H9 (cell line): ENCODE measurements at regions not wholly inside any gene's neighbourhood (a gene's known extent, or its start where the extent isn't known, plus 50 kb on each side); places are given as distances from the start of the nearest gene placed in this dataset.

Source experiments
- DNase-seq: peaks from one replicate; pipeline ENCODE4 v3.0.0-alpha.2; 2017
- H2AFZ ChIP-seq: one replicate; pipeline ENCODE4 v1.6.1; 2013; ENCODE audit warnings: mild to moderate bottlenecking, low read length, control low read depth, moderate library complexity
- H2AK5ac ChIP-seq: 2 replicates; pipeline ENCODE4 v1.6.1; 2013; ENCODE audit warnings: low read length, control low read depth, mixed read lengths; ENCODE audit not compliant: insufficient read length
- H2BK120ac ChIP-seq: one replicate; pipeline ENCODE4 v1.6.1; 2013; ENCODE audit warnings: low read depth, mild to moderate bottlenecking, low read length, control low read depth, inconsistent platforms; ENCODE audit not compliant: poor library complexity, severe bottlenecking
- H2BK12ac ChIP-seq: 2 replicates; pipeline ENCODE4 v1.6.1; 2013; ENCODE audit warnings: low read length, control low read depth, mixed read lengths, low read depth; ENCODE audit not compliant: insufficient read length
- H2BK15ac ChIP-seq: 2 replicates; pipeline ENCODE4 v1.6.1; 2013; ENCODE audit warnings: low read depth, low read length, control low read depth
- H2BK20ac ChIP-seq: one replicate; pipeline ENCODE4 v1.6.1; 2013; ENCODE audit warnings: low read depth, mild to moderate bottlenecking, low read length, control low read depth, inconsistent platforms; ENCODE audit not compliant: poor library complexity, severe bottlenecking
- H2BK5ac ChIP-seq: 2 replicates; pipeline ENCODE4 v1.6.1; 2013; ENCODE audit warnings: low read length, control low read depth, mixed read lengths; ENCODE audit not compliant: insufficient read length
- H3K14ac ChIP-seq: 2 replicates; pipeline ENCODE4 v1.6.1; 2013; ENCODE audit warnings: low read length, control low read depth; ENCODE audit not compliant: insufficient read depth
- H3K18ac ChIP-seq: 2 replicates; pipeline ENCODE4 v1.6.1; 2013; ENCODE audit warnings: low read depth, mild to moderate bottlenecking, mixed read lengths, low read length, control low read depth; ENCODE audit not compliant: insufficient read length
- H3K23ac ChIP-seq: 2 replicates; pipeline ENCODE4 v1.6.1; 2013; ENCODE audit warnings: low read length, control low read depth, mixed read lengths, low read depth; ENCODE audit not compliant: insufficient read length
- H3K23me2 ChIP-seq: 2 replicates; pipeline ENCODE4 v1.6.1; 2013; ENCODE audit warnings: low read depth, mild to moderate bottlenecking, mixed read lengths, low read length, control low read depth; ENCODE audit not compliant: insufficient read length, poor library complexity, severe bottlenecking
- H3K27ac ChIP-seq: 2 replicates; pipeline ENCODE4 v1.5.1; 2013; ENCODE audit warnings: low read length, control low read depth, mixed read lengths, low read depth; ENCODE audit not compliant: insufficient read length
- H3K27me3 ChIP-seq: 2 replicates; pipeline ENCODE4 v1.6.1; 2013; ENCODE audit warnings: low read length, control low read depth, inconsistent platforms; ENCODE audit not compliant: insufficient read depth
- H3K4ac ChIP-seq: 2 replicates; pipeline ENCODE4 v1.6.1; 2013; ENCODE audit warnings: low read depth, mild to moderate bottlenecking, control low read depth, inconsistent platforms, low read length, moderate library complexity
- H3K4me1 ChIP-seq: 2 replicates; pipeline ENCODE4 v1.6.1; 2013; ENCODE audit warnings: low read length, control low read depth, inconsistent platforms; ENCODE audit not compliant: insufficient read depth
- H3K4me2 ChIP-seq: 2 replicates; pipeline ENCODE4 v1.6.1; 2013; ENCODE audit warnings: low read length, control low read depth, mixed read lengths; ENCODE audit not compliant: insufficient read length, insufficient read depth
- H3K56ac ChIP-seq: 2 replicates; pipeline ENCODE4 v1.6.1; 2013; ENCODE audit warnings: low read depth, mild to moderate bottlenecking, mixed read lengths, low read length, control low read depth; ENCODE audit not compliant: insufficient read length
- H3K79me1 ChIP-seq: 2 replicates; pipeline ENCODE4 v1.6.1; 2013; ENCODE audit warnings: low read depth, mild to moderate bottlenecking, moderate library complexity, low read length, control low read depth, inconsistent platforms; ENCODE audit not compliant: insufficient read depth, poor library complexity, severe bottlenecking
- H3K79me2 ChIP-seq: 2 replicates; pipeline ENCODE4 v1.6.1; 2013; ENCODE audit warnings: low read length, control low read depth, inconsistent platforms; ENCODE audit not compliant: insufficient read depth
- H3K9ac ChIP-seq: 2 replicates; pipeline ENCODE4 v1.6.1; 2013; ENCODE audit warnings: low read length, control low read depth, mixed read lengths; ENCODE audit not compliant: insufficient read length; ENCODE audit errors: extremely low read depth
- H3K9me3 ChIP-seq: one replicate; pipeline ENCODE4 v1.6.1; 2013; ENCODE audit warnings: low read depth, low read length, inconsistent platforms; ENCODE audit not compliant: control insufficient read depth
- H3T11ph ChIP-seq: one replicate; pipeline ENCODE4 v1.6.1; 2013; ENCODE audit warnings: mild to moderate bottlenecking, low read length, control low read depth, inconsistent platforms
- H4K20me1 ChIP-seq: one replicate; pipeline ENCODE4 v1.6.1; 2013; ENCODE audit not compliant: control insufficient read depth, insufficient read length, insufficient read depth
- H4K5ac ChIP-seq: 2 replicates; pipeline ENCODE4 v1.6.1; 2013; ENCODE audit warnings: low read depth, mild to moderate bottlenecking, mixed read lengths, low read length, control low read depth; ENCODE audit not compliant: insufficient read length
- H4K8ac ChIP-seq: replicated peaks from 2 replicates; pipeline ENCODE4 v1.6.1; 2013; ENCODE audit warnings: low read length, control low read depth, mixed read lengths, low read depth; ENCODE audit not compliant: insufficient read length
- H4K91ac ChIP-seq: 2 replicates; pipeline ENCODE4 v1.6.1; 2013; ENCODE audit warnings: low read depth, mild to moderate bottlenecking, moderate library complexity, mixed read lengths, low read length, control low read depth; ENCODE audit not compliant: insufficient read length
- H3K27ac Mint-ChIP-seq, 3 experiments: 2 replicates in 2 of 3; 3 replicates in 1 of 3; pipeline ENCODE4 v1.8.0; 2020 to 2021; ENCODE audit warnings: mixed read lengths in 3 of 3, mild to moderate bottlenecking in 1 of 3, moderate library complexity in 1 of 3
- H3K27me3 Mint-ChIP-seq: 2 replicates; pipeline ENCODE4 v1.8.0; 2021; ENCODE audit warnings: low read depth, mild to moderate bottlenecking, moderate library complexity, mixed read lengths
- H3K36me3 Mint-ChIP-seq, 3 experiments: 2 replicates in 2 of 3; 3 replicates in 1 of 3; pipeline ENCODE4 v1.8.0; 2020 to 2021; ENCODE audit warnings: low read depth in 3 of 3, mixed read lengths in 3 of 3; ENCODE audit not compliant: insufficient read depth in 1 of 3
- H3K4me1 Mint-ChIP-seq, 2 experiments: 2 replicates each; pipeline ENCODE4 v1.8.0; 2020; ENCODE audit warnings: mixed read lengths in 2 of 2
- H3K4me3 Mint-ChIP-seq, 2 experiments: 2 replicates in 1 of 2; 3 replicates in 1 of 2; pipeline ENCODE4 v1.8.0; 2020 to 2021; ENCODE audit warnings: mild to moderate bottlenecking in 2 of 2, mixed read lengths in 2 of 2, moderate library complexity in 1 of 2
- H3K9me3 Mint-ChIP-seq, 2 experiments: 2 replicates in 1 of 2; 3 replicates in 1 of 2; pipeline ENCODE4 v1.8.0; 2020; ENCODE audit warnings: mild to moderate bottlenecking in 2 of 2, mixed read lengths in 2 of 2, moderate library complexity in 1 of 2
- CTCF ChIP-seq: fragments of 200-600 bp; sonication (generic); conservative IDR thresholded peaks from 3 replicates; pipeline ENCODE4 v1.8.0; 2021; ENCODE audit warnings: antibody characterized with exemption, mild to moderate bottlenecking
- WGBS: extraction: QIAGEN DNeasy Blood & Tissue Kit; methylation state at CpG from one replicate; pipeline ENCODE4 v1.1.7; 2013; ENCODE audit warnings: missing lambda C conversion rate, low lambda C conversion rate, mixed read lengths; ENCODE audit not compliant: insufficient read length; ENCODE audit errors: extremely low coverage; 5-methylcytosine and 5-hydroxymethylcytosine counted together

GRCh38 chr15:62868507-62868906 lies 174.0 kb upstream of the TPM1 start:
- Mint-ChIP-seq H3K27ac (no peak overlapping the region; a peak in 1 of 7 replicates), H3K36me3 (peaks cover 2 to 10% (median 5%) of the 10 kb centered on the region in 3 experiments; a peak in 4 of 7 replicates), H3K4me3 (no peak overlapping the region), H3K9me3 (peaks cover 6 to 8% of the 10 kb centered on the region in 2 experiments), H3K4me1 (peaks cover 12 to 16% of the 10 kb centered on the region in 2 experiments), H3K27me3 (no peaks in the 10 kb centered on the region)
- H2AK5ac ChIP-seq = no peak overlapping the region
- no peak overlapping the region for H3K4me2 ChIP-seq
- no peaks in the 10 kb centered on the region for H3K9me3 ChIP-seq
- no peak overlapping the region for H3K23ac ChIP-seq
- H4K91ac ChIP-seq = no peak overlapping the region
- no peaks in the 10 kb centered on the region for H3K4me1 ChIP-seq
- TF ChIP-seq CTCF = no peak
- no peak overlapping the region for H2AFZ ChIP-seq
- no peak overlapping the region for H3K18ac ChIP-seq
- H2BK12ac ChIP-seq = no peak overlapping the region
- no peak overlapping the region for H3K27ac ChIP-seq
- H4K20me1 ChIP-seq = no peaks in the 10 kb centered on the region
- WGBS = no CpG with 5 or more reads among the region's 6 CpGs
- no peaks in the 10 kb centered on the region for H3K79me1 ChIP-seq
- no peak overlapping the region for H3K14ac ChIP-seq
- no peak overlapping the region for H2BK120ac ChIP-seq
- H3K9ac ChIP-seq = no peak overlapping the region
- no peaks in the 10 kb centered on the region for H3K23me2 ChIP-seq
- no peak overlapping the region for H3T11ph ChIP-seq
- H3K27me3 ChIP-seq = no peaks in the 10 kb centered on the region
- no peak overlapping the region for H2BK15ac ChIP-seq
- no peak overlapping the region for H3K56ac ChIP-seq
- H3K79me2 ChIP-seq = no peaks in the 10 kb centered on the region
- H4K5ac ChIP-seq = no peak overlapping the region
- no peak overlapping the region for H2BK5ac ChIP-seq
- no peak overlapping the region for H3K4ac ChIP-seq
- DNase-seq = no peak
- no peak overlapping the region for H4K8ac ChIP-seq
- H2BK20ac ChIP-seq = no peak overlapping the region
